GM13977 (cell line): ENCODE measurements at regions not wholly inside any gene's neighbourhood (a gene's known extent, or its start where the extent isn't known, plus 50 kb on each side); places are given as distances from the start of the nearest gene placed in this dataset.
"Not testable (repeated sequence)": the region's sequence is repeated elsewhere in the genome, so short reads cannot be mapped to it uniquely, and the experiment has no call there.

ENCODE experiments used
- DNase-seq: peaks from one replicate; pipeline ENCODE4 v3.0.0; 2012; ENCODE audit warnings: low spot score
- CTCF ChIP-seq: IDR thresholded peaks from 2 replicates; pipeline ENCODE4 v1.5.1; 2012; ENCODE audit warnings: mild to moderate bottlenecking, control low read depth; ENCODE audit not compliant: insufficient read depth; ENCODE audit errors: extremely low read depth, missing control alignments
- in situ Hi-C: fragments of 300-500 bp; cut with MboI; formaldehyde crosslinking; loops from one replicate; pipeline ENCODE4 v1.12.0; 2022; ENCODE audit warnings: low sequenced_read_pairs, low pct_unique_long_range_greater_than_20kb, mixed read lengths, inconsistent platforms; ENCODE audit not compliant: unreplicated experiment

GRCh38 chr3:62940771-62941563, 65.8 kb upstream of the CADPS start:
- DNase-seq, result no peak
- in situ Hi-C loops, result no loop called here
- TF ChIP-seq CTCF, result no peak

- no peak for DNase-seq
- in situ Hi-C loops, result no loop called here
- TF ChIP-seq CTCF, result no peak
These were observed 67.0 kb upstream of the CADPS start for GRCh38 chr3:62942227-62942626.

- DNase-seq, result no peak
- TF ChIP-seq CTCF, result no peak
- in situ Hi-C loops, result no loop called here
These were observed 67.5 kb upstream of the CADPS start for GRCh38 chr3:62942764-62943163.

- DNase-seq, result no peak
- TF ChIP-seq CTCF, result no peak
- in situ Hi-C loops, result no loop called here
These were observed 73.7 kb upstream of the CADPS start for GRCh38 chr3:62948921-62949320.

GRCh38 chr3:62950210-62950609, 75.0 kb upstream of the CADPS start:
- DNase-seq, result no peak
- TF ChIP-seq CTCF, result no peak
- in situ Hi-C loops, result no loop called here

- no peak for DNase-seq
- in situ Hi-C loops, result no loop called here
- TF ChIP-seq CTCF, result no peak
These were observed 75.9 kb upstream of the CADPS start for GRCh38 chr3:62951037-62951613.

- in situ Hi-C loops, DNase-seq: not testable (repeated sequence)
These were observed 76.7 kb upstream of the CADPS start for GRCh38 chr3:62951880-62952279.
